H9 (cell line): ENCODE measurements at regions not wholly inside any gene's neighbourhood (a gene's known extent, or its start where the extent isn't known, plus 50 kb on each side); places are given as distances from the start of the nearest gene placed in this dataset.

Source experiments
- DNase-seq: peaks from one replicate; pipeline ENCODE4 v3.0.0-alpha.2; 2017
- H2AFZ ChIP-seq: one replicate; pipeline ENCODE4 v1.6.1; 2013; ENCODE audit warnings: mild to moderate bottlenecking, low read length, control low read depth, moderate library complexity
- H2AK5ac ChIP-seq: 2 replicates; pipeline ENCODE4 v1.6.1; 2013; ENCODE audit warnings: low read length, control low read depth, mixed read lengths; ENCODE audit not compliant: insufficient read length
- H2BK120ac ChIP-seq: one replicate; pipeline ENCODE4 v1.6.1; 2013; ENCODE audit warnings: low read depth, mild to moderate bottlenecking, low read length, control low read depth, inconsistent platforms; ENCODE audit not compliant: poor library complexity, severe bottlenecking
- H2BK12ac ChIP-seq: 2 replicates; pipeline ENCODE4 v1.6.1; 2013; ENCODE audit warnings: low read length, control low read depth, mixed read lengths, low read depth; ENCODE audit not compliant: insufficient read length
- H2BK15ac ChIP-seq: 2 replicates; pipeline ENCODE4 v1.6.1; 2013; ENCODE audit warnings: low read depth, low read length, control low read depth
- H2BK20ac ChIP-seq: one replicate; pipeline ENCODE4 v1.6.1; 2013; ENCODE audit warnings: low read depth, mild to moderate bottlenecking, low read length, control low read depth, inconsistent platforms; ENCODE audit not compliant: poor library complexity, severe bottlenecking
- H2BK5ac ChIP-seq: 2 replicates; pipeline ENCODE4 v1.6.1; 2013; ENCODE audit warnings: low read length, control low read depth, mixed read lengths; ENCODE audit not compliant: insufficient read length
- H3K14ac ChIP-seq: 2 replicates; pipeline ENCODE4 v1.6.1; 2013; ENCODE audit warnings: low read length, control low read depth; ENCODE audit not compliant: insufficient read depth
- H3K18ac ChIP-seq: 2 replicates; pipeline ENCODE4 v1.6.1; 2013; ENCODE audit warnings: low read depth, mild to moderate bottlenecking, mixed read lengths, low read length, control low read depth; ENCODE audit not compliant: insufficient read length
- H3K23ac ChIP-seq: 2 replicates; pipeline ENCODE4 v1.6.1; 2013; ENCODE audit warnings: low read length, control low read depth, mixed read lengths, low read depth; ENCODE audit not compliant: insufficient read length
- H3K23me2 ChIP-seq: 2 replicates; pipeline ENCODE4 v1.6.1; 2013; ENCODE audit warnings: low read depth, mild to moderate bottlenecking, mixed read lengths, low read length, control low read depth; ENCODE audit not compliant: insufficient read length, poor library complexity, severe bottlenecking
- H3K27ac ChIP-seq: 2 replicates; pipeline ENCODE4 v1.5.1; 2013; ENCODE audit warnings: low read length, control low read depth, mixed read lengths, low read depth; ENCODE audit not compliant: insufficient read length
- H3K27me3 ChIP-seq: 2 replicates; pipeline ENCODE4 v1.6.1; 2013; ENCODE audit warnings: low read length, control low read depth, inconsistent platforms; ENCODE audit not compliant: insufficient read depth
- H3K4ac ChIP-seq: 2 replicates; pipeline ENCODE4 v1.6.1; 2013; ENCODE audit warnings: low read depth, mild to moderate bottlenecking, control low read depth, inconsistent platforms, low read length, moderate library complexity
- H3K4me1 ChIP-seq: 2 replicates; pipeline ENCODE4 v1.6.1; 2013; ENCODE audit warnings: low read length, control low read depth, inconsistent platforms; ENCODE audit not compliant: insufficient read depth
- H3K4me2 ChIP-seq: 2 replicates; pipeline ENCODE4 v1.6.1; 2013; ENCODE audit warnings: low read length, control low read depth, mixed read lengths; ENCODE audit not compliant: insufficient read length, insufficient read depth
- H3K56ac ChIP-seq: 2 replicates; pipeline ENCODE4 v1.6.1; 2013; ENCODE audit warnings: low read depth, mild to moderate bottlenecking, mixed read lengths, low read length, control low read depth; ENCODE audit not compliant: insufficient read length
- H3K79me1 ChIP-seq: 2 replicates; pipeline ENCODE4 v1.6.1; 2013; ENCODE audit warnings: low read depth, mild to moderate bottlenecking, moderate library complexity, low read length, control low read depth, inconsistent platforms; ENCODE audit not compliant: insufficient read depth, poor library complexity, severe bottlenecking
- H3K79me2 ChIP-seq: 2 replicates; pipeline ENCODE4 v1.6.1; 2013; ENCODE audit warnings: low read length, control low read depth, inconsistent platforms; ENCODE audit not compliant: insufficient read depth
- H3K9ac ChIP-seq: 2 replicates; pipeline ENCODE4 v1.6.1; 2013; ENCODE audit warnings: low read length, control low read depth, mixed read lengths; ENCODE audit not compliant: insufficient read length; ENCODE audit errors: extremely low read depth
- H3K9me3 ChIP-seq: one replicate; pipeline ENCODE4 v1.6.1; 2013; ENCODE audit warnings: low read depth, low read length, inconsistent platforms; ENCODE audit not compliant: control insufficient read depth
- H3T11ph ChIP-seq: one replicate; pipeline ENCODE4 v1.6.1; 2013; ENCODE audit warnings: mild to moderate bottlenecking, low read length, control low read depth, inconsistent platforms
- H4K20me1 ChIP-seq: one replicate; pipeline ENCODE4 v1.6.1; 2013; ENCODE audit not compliant: control insufficient read depth, insufficient read length, insufficient read depth
- H4K5ac ChIP-seq: 2 replicates; pipeline ENCODE4 v1.6.1; 2013; ENCODE audit warnings: low read depth, mild to moderate bottlenecking, mixed read lengths, low read length, control low read depth; ENCODE audit not compliant: insufficient read length
- H4K8ac ChIP-seq: replicated peaks from 2 replicates; pipeline ENCODE4 v1.6.1; 2013; ENCODE audit warnings: low read length, control low read depth, mixed read lengths, low read depth; ENCODE audit not compliant: insufficient read length
- H4K91ac ChIP-seq: 2 replicates; pipeline ENCODE4 v1.6.1; 2013; ENCODE audit warnings: low read depth, mild to moderate bottlenecking, moderate library complexity, mixed read lengths, low read length, control low read depth; ENCODE audit not compliant: insufficient read length
- H3K27ac Mint-ChIP-seq, 3 experiments: 2 replicates in 2 of 3; 3 replicates in 1 of 3; pipeline ENCODE4 v1.8.0; 2020 to 2021; ENCODE audit warnings: mixed read lengths in 3 of 3, mild to moderate bottlenecking in 1 of 3, moderate library complexity in 1 of 3
- H3K27me3 Mint-ChIP-seq: 2 replicates; pipeline ENCODE4 v1.8.0; 2021; ENCODE audit warnings: low read depth, mild to moderate bottlenecking, moderate library complexity, mixed read lengths
- H3K36me3 Mint-ChIP-seq, 3 experiments: 2 replicates in 2 of 3; 3 replicates in 1 of 3; pipeline ENCODE4 v1.8.0; 2020 to 2021; ENCODE audit warnings: low read depth in 3 of 3, mixed read lengths in 3 of 3; ENCODE audit not compliant: insufficient read depth in 1 of 3
- H3K4me1 Mint-ChIP-seq, 2 experiments: 2 replicates each; pipeline ENCODE4 v1.8.0; 2020; ENCODE audit warnings: mixed read lengths in 2 of 2
- H3K4me3 Mint-ChIP-seq, 2 experiments: 2 replicates in 1 of 2; 3 replicates in 1 of 2; pipeline ENCODE4 v1.8.0; 2020 to 2021; ENCODE audit warnings: mild to moderate bottlenecking in 2 of 2, mixed read lengths in 2 of 2, moderate library complexity in 1 of 2
- H3K9me3 Mint-ChIP-seq, 2 experiments: 2 replicates in 1 of 2; 3 replicates in 1 of 2; pipeline ENCODE4 v1.8.0; 2020; ENCODE audit warnings: mild to moderate bottlenecking in 2 of 2, mixed read lengths in 2 of 2, moderate library complexity in 1 of 2
- WGBS: extraction: QIAGEN DNeasy Blood & Tissue Kit; methylation state at CpG from one replicate; pipeline ENCODE4 v1.1.7; 2013; ENCODE audit warnings: missing lambda C conversion rate, low lambda C conversion rate, mixed read lengths; ENCODE audit not compliant: insufficient read length; ENCODE audit errors: extremely low coverage; 5-methylcytosine and 5-hydroxymethylcytosine counted together
- TF ChIP-seq, protein P1 (sequence below): fragments of 200-600 bp; sonication (generic); conservative IDR thresholded peaks from 3 replicates; pipeline ENCODE4 v1.8.0; 2021; ENCODE audit warnings: antibody characterized with exemption, mild to moderate bottlenecking

DNA sequence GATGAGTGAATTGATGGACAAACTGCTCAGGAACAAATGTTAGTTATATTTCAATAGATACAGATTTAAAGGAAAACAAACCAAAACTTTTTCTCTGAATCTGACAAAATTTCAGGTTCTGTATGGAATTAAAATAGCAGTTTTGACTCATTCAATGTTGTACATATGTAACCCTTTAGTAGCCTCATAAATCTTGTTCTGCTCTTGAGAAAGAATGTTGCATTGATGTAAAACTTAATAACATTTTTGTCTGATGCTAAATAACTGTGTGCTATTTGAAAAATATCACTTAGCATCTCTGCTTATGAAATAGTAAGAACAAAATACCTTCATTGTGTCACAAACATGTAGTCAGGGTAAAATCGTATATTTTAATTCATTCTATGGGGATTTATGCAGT, 168.9 kb upstream of the NOVA1 start:
- Histone ChIP-seq H2AK5ac (no peak overlapping the region), H3K27ac (no peak overlapping the region), H2BK120ac (no peak overlapping the region), H3K4me1 (no peaks in the 10 kb centered on the region), H3K18ac (no peak overlapping the region), H3K23ac (no peak overlapping the region), H4K8ac (no peak overlapping the region), H3K9me3 (no peaks in the 10 kb centered on the region), H4K91ac (no peak overlapping the region), H3K14ac (no peak overlapping the region), H3K4ac (no peak overlapping the region), H4K5ac (no peak overlapping the region), H3T11ph (no peak overlapping the region), H4K20me1 (no peaks in the 10 kb centered on the region), H2BK15ac (no peak overlapping the region), H3K4me2 (no peak overlapping the region), H3K9ac (no peak overlapping the region), H2BK20ac (no peak overlapping the region), H3K79me1 (no peaks in the 10 kb centered on the region), H3K27me3 (no peaks in the 10 kb centered on the region), H2BK5ac (no peak overlapping the region), H3K23me2 (no peaks in the 10 kb centered on the region), H3K56ac (no peak overlapping the region), H3K79me2 (no peaks in the 10 kb centered on the region), H2AFZ (no peak overlapping the region), H2BK12ac (no peak overlapping the region)
- no CpG with 5 or more reads among the region's 1 CpG for WGBS
- H3K4me1 Mint-ChIP-seq: 0 out of 4 replicates have a peak, but pooled peaks cover 0 to 3% of the 10 kb centered on the region in 2 experiments
- no peaks in the 10 kb centered on the region for H3K36me3 Mint-ChIP-seq
- H3K27me3 Mint-ChIP-seq: no peaks in the 10 kb centered on the region
- TF ChIP-seq, protein P1, sequence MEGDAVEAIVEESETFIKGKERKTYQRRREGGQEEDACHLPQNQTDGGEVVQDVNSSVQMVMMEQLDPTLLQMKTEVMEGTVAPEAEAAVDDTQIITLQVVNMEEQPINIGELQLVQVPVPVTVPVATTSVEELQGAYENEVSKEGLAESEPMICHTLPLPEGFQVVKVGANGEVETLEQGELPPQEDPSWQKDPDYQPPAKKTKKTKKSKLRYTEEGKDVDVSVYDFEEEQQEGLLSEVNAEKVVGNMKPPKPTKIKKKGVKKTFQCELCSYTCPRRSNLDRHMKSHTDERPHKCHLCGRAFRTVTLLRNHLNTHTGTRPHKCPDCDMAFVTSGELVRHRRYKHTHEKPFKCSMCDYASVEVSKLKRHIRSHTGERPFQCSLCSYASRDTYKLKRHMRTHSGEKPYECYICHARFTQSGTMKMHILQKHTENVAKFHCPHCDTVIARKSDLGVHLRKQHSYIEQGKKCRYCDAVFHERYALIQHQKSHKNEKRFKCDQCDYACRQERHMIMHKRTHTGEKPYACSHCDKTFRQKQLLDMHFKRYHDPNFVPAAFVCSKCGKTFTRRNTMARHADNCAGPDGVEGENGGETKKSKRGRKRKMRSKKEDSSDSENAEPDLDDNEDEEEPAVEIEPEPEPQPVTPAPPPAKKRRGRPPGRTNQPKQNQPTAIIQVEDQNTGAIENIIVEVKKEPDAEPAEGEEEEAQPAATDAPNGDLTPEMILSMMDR: no peak
- no peak for DNase-seq
- H3K27ac Mint-ChIP-seq: no peak overlapping the region
- H3K9me3 Mint-ChIP-seq: no peaks in the 10 kb centered on the region
- H3K4me3 Mint-ChIP-seq: no peak overlapping the region
